Peyer's patch (tissue), 4 donors: ENCODE measurements at regions not wholly inside any gene's neighbourhood (a gene's known extent, or its start where the extent isn't known, plus 50 kb on each side); places are given as distances from the start of the nearest gene placed in this dataset.

Experiments
- POLR2A ChIP-seq, 2 donors: fragments of 450-650 bp; IDR thresholded peaks; one replicate each; pipeline ENCODE4 v1.5.1; 2017; ENCODE audit warnings: antibody characterized with exemption in 2 of 2, mild to moderate bottlenecking in 2 of 2, moderate library complexity in 2 of 2
- TF ChIP-seq, protein P1 (sequence below), 6 experiments: fragments of 450-650 bp in 4 of 6; fragments of 200-600 bp in 2 of 6; sonication (generic) in 1 of 6; IDR thresholded peaks; one replicate each; pipeline ENCODE4 v1.5.1; 2017 to 2019; ENCODE audit warnings: antibody characterized with exemption in 6 of 6, mild to moderate bottlenecking in 3 of 6, moderate library complexity in 1 of 6

DNA sequence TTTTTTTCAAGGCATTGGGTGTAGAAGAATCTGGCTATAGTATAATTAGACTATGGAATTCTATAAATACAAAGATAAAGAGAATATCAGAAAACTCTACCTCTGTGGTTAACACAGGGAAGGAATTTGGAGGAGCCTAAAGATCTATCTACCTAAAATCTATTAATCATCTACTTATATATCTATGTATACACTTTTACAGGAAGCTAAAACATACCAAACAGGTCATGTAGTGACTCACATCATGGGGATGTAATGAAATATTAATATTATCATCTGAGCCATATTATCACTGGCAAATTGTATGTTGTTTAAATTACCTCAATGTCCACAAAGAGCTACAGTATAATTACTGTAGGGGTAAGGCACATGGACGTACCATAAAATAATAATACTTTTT, 1748.2 kb downstream of the EFNA5 start:
- TF ChIP-seq, protein P1, sequence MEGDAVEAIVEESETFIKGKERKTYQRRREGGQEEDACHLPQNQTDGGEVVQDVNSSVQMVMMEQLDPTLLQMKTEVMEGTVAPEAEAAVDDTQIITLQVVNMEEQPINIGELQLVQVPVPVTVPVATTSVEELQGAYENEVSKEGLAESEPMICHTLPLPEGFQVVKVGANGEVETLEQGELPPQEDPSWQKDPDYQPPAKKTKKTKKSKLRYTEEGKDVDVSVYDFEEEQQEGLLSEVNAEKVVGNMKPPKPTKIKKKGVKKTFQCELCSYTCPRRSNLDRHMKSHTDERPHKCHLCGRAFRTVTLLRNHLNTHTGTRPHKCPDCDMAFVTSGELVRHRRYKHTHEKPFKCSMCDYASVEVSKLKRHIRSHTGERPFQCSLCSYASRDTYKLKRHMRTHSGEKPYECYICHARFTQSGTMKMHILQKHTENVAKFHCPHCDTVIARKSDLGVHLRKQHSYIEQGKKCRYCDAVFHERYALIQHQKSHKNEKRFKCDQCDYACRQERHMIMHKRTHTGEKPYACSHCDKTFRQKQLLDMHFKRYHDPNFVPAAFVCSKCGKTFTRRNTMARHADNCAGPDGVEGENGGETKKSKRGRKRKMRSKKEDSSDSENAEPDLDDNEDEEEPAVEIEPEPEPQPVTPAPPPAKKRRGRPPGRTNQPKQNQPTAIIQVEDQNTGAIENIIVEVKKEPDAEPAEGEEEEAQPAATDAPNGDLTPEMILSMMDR (IDR thresholded peaks at IDR 0.05): no peak
- no peak for TF ChIP-seq POLR2A (IDR thresholded peaks at IDR 0.05)
